ENCODE measurements at regions not wholly inside any gene's neighbourhood (a gene's known extent, or its start where the extent isn't known, plus 50 kb on each side); places are given as distances from the start of the nearest gene placed in this dataset.

- Histone ChIP-seq H3K27me3 (ENCODE audit: control insufficient read depth, insufficient read depth, low read length) (no peaks in the 10 kb centered on the region), H3K36me3 (ENCODE audit: control insufficient read depth, insufficient read depth, low read length) (no peaks in the 10 kb centered on the region), H3K4me3 (ENCODE audit: low read depth, low read length) (no peak overlapping the region), H3K9me3 (ENCODE audit: control insufficient read depth, insufficient read depth, low read length) (no peaks in the 10 kb centered on the region), H3K9ac (ENCODE audit: low read depth, low read length) (no peak overlapping the region), H3K27ac (ENCODE audit: low read depth, low read length) (no peak overlapping the region), H3K4me1 (ENCODE audit: control insufficient read depth, insufficient read depth, low read length) (no peaks in the 10 kb centered on the region)
Observed at GRCh38 chr7:53387515-53387914, 352.1 kb downstream of the POM121L12 start.

- Histone ChIP-seq H3K27ac (ENCODE audit: low read depth, low read length) (no peak overlapping the region), H3K4me3 (ENCODE audit: low read depth, low read length) (no peak overlapping the region), H3K9ac (ENCODE audit: low read depth, low read length) (no peak overlapping the region), H3K36me3 (ENCODE audit: control insufficient read depth, insufficient read depth, low read length) (no peaks in the 10 kb centered on the region), H3K9me3 (ENCODE audit: control insufficient read depth, insufficient read depth, low read length) (no peaks in the 10 kb centered on the region), H3K27me3 (ENCODE audit: control insufficient read depth, insufficient read depth, low read length) (no peaks in the 10 kb centered on the region), H3K4me1 (ENCODE audit: control insufficient read depth, insufficient read depth, low read length) (no peaks in the 10 kb centered on the region)
Observed at GRCh38 chr7:53397911-53398310, 362.5 kb downstream of the POM121L12 start.

GRCh38 chr7:53398566-53398965 is 363.1 kb downstream of the POM121L12 start:
- Histone ChIP-seq H3K4me1 (ENCODE audit: control insufficient read depth, insufficient read depth, low read length) (no peaks in the 10 kb centered on the region), H3K9me3 (ENCODE audit: control insufficient read depth, insufficient read depth, low read length) (no peaks in the 10 kb centered on the region), H3K36me3 (ENCODE audit: control insufficient read depth, insufficient read depth, low read length) (no peaks in the 10 kb centered on the region), H3K4me3 (ENCODE audit: low read depth, low read length) (no peak overlapping the region), H3K9ac (ENCODE audit: low read depth, low read length) (no peak overlapping the region), H3K27ac (ENCODE audit: low read depth, low read length) (no peak overlapping the region), H3K27me3 (ENCODE audit: control insufficient read depth, insufficient read depth, low read length) (no peaks in the 10 kb centered on the region)

GRCh38 chr7:53413021-53413420 is 377.6 kb downstream of the POM121L12 start:
- Histone ChIP-seq H3K27ac (ENCODE audit: low read depth, low read length) (no peak overlapping the region), H3K9ac (ENCODE audit: low read depth, low read length) (no peak overlapping the region), H3K4me3 (ENCODE audit: low read depth, low read length) (no peak overlapping the region), H3K36me3 (ENCODE audit: control insufficient read depth, insufficient read depth, low read length) (no peaks in the 10 kb centered on the region), H3K4me1 (ENCODE audit: control insufficient read depth, insufficient read depth, low read length) (no peaks in the 10 kb centered on the region), H3K9me3 (ENCODE audit: control insufficient read depth, insufficient read depth, low read length) (no peaks in the 10 kb centered on the region), H3K27me3 (ENCODE audit: control insufficient read depth, insufficient read depth, low read length) (no peaks in the 10 kb centered on the region)

- no peak overlapping the region for H3K4me3 ChIP-seq (ENCODE audit: low read depth, low read length)
- H3K36me3 ChIP-seq (ENCODE audit: control insufficient read depth, insufficient read depth, low read length) = no peaks in the 10 kb centered on the region
- H3K27ac ChIP-seq (ENCODE audit: low read depth, low read length) = no peak overlapping the region
- no peaks in the 10 kb centered on the region for H3K4me1 ChIP-seq (ENCODE audit: control insufficient read depth, insufficient read depth, low read length)
- no peak overlapping the region for H3K9ac ChIP-seq (ENCODE audit: low read depth, low read length)
- H3K9me3 ChIP-seq (ENCODE audit: control insufficient read depth, insufficient read depth, low read length) = no peaks in the 10 kb centered on the region
- no peaks in the 10 kb centered on the region for H3K27me3 ChIP-seq (ENCODE audit: control insufficient read depth, insufficient read depth, low read length)
Observed at GRCh38 chr7:53415816-53416215, 380.4 kb downstream of the POM121L12 start.

GRCh38 chr7:53418834-53419482 is 383.5 kb downstream of the POM121L12 start:
- H3K4me1 ChIP-seq (ENCODE audit: control insufficient read depth, insufficient read depth, low read length) = no peaks in the 10 kb centered on the region
- no peaks in the 10 kb centered on the region for H3K36me3 ChIP-seq (ENCODE audit: control insufficient read depth, insufficient read depth, low read length)
- no peak overlapping the region for H3K4me3 ChIP-seq (ENCODE audit: low read depth, low read length)
- H3K9ac ChIP-seq (ENCODE audit: low read depth, low read length) = no peak overlapping the region
- H3K9me3 ChIP-seq (ENCODE audit: control insufficient read depth, insufficient read depth, low read length) = no peaks in the 10 kb centered on the region
- no peaks in the 10 kb centered on the region for H3K27me3 ChIP-seq (ENCODE audit: control insufficient read depth, insufficient read depth, low read length)
- no peak overlapping the region for H3K27ac ChIP-seq (ENCODE audit: low read depth, low read length)

GRCh38 chr7:53420550-53420949 is 385.1 kb downstream of the POM121L12 start:
- no peak overlapping the region for H3K27ac ChIP-seq (ENCODE audit: low read depth, low read length)
- no peaks in the 10 kb centered on the region for H3K4me1 ChIP-seq (ENCODE audit: control insufficient read depth, insufficient read depth, low read length)
- no peak overlapping the region for H3K9ac ChIP-seq (ENCODE audit: low read depth, low read length)
- H3K36me3 ChIP-seq (ENCODE audit: control insufficient read depth, insufficient read depth, low read length) = no peaks in the 10 kb centered on the region
- H3K9me3 ChIP-seq (ENCODE audit: control insufficient read depth, insufficient read depth, low read length) = no peaks in the 10 kb centered on the region
- H3K27me3 ChIP-seq (ENCODE audit: control insufficient read depth, insufficient read depth, low read length) = no peaks in the 10 kb centered on the region
- no peak overlapping the region for H3K4me3 ChIP-seq (ENCODE audit: low read depth, low read length)

- no peak overlapping the region for H3K4me3 ChIP-seq (ENCODE audit: low read depth, low read length)
- no peaks in the 10 kb centered on the region for H3K27me3 ChIP-seq (ENCODE audit: control insufficient read depth, insufficient read depth, low read length)
- no peak overlapping the region for H3K9ac ChIP-seq (ENCODE audit: low read depth, low read length)
- no peaks in the 10 kb centered on the region for H3K36me3 ChIP-seq (ENCODE audit: control insufficient read depth, insufficient read depth, low read length)
- no peak overlapping the region for H3K27ac ChIP-seq (ENCODE audit: low read depth, low read length)
- H3K4me1 ChIP-seq (ENCODE audit: control insufficient read depth, insufficient read depth, low read length) = no peaks in the 10 kb centered on the region
- no peaks in the 10 kb centered on the region for H3K9me3 ChIP-seq (ENCODE audit: control insufficient read depth, insufficient read depth, low read length)
Observed at GRCh38 chr7:53422291-53422690, 386.9 kb downstream of the POM121L12 start.

GRCh38 chr7:53426145-53426750 is 390.8 kb downstream of the POM121L12 start:
- H3K36me3 ChIP-seq (ENCODE audit: control insufficient read depth, insufficient read depth, low read length) = no peaks in the 10 kb centered on the region
- H3K27me3 ChIP-seq (ENCODE audit: control insufficient read depth, insufficient read depth, low read length) = no peaks in the 10 kb centered on the region
- H3K9me3 ChIP-seq (ENCODE audit: control insufficient read depth, insufficient read depth, low read length) = no peaks in the 10 kb centered on the region
- no peak overlapping the region for H3K27ac ChIP-seq (ENCODE audit: low read depth, low read length)
- H3K9ac ChIP-seq (ENCODE audit: low read depth, low read length) = no peak overlapping the region
- no peak overlapping the region for H3K4me3 ChIP-seq (ENCODE audit: low read depth, low read length)
- no peaks in the 10 kb centered on the region for H3K4me1 ChIP-seq (ENCODE audit: control insufficient read depth, insufficient read depth, low read length)

GRCh38 chr7:53428045-53428444 is 392.6 kb downstream of the POM121L12 start:
- no peaks in the 10 kb centered on the region for H3K4me1 ChIP-seq (ENCODE audit: control insufficient read depth, insufficient read depth, low read length)
- no peak overlapping the region for H3K4me3 ChIP-seq (ENCODE audit: low read depth, low read length)
- no peak overlapping the region for H3K27ac ChIP-seq (ENCODE audit: low read depth, low read length)
- no peaks in the 10 kb centered on the region for H3K9me3 ChIP-seq (ENCODE audit: control insufficient read depth, insufficient read depth, low read length)
- H3K27me3 ChIP-seq (ENCODE audit: control insufficient read depth, insufficient read depth, low read length) = no peaks in the 10 kb centered on the region
- H3K9ac ChIP-seq (ENCODE audit: low read depth, low read length) = no peak overlapping the region
- H3K36me3 ChIP-seq (ENCODE audit: control insufficient read depth, insufficient read depth, low read length) = no peaks in the 10 kb centered on the region

GRCh38 chr7:53431901-53432300 is 396.5 kb downstream of the POM121L12 start:
- H3K4me3 ChIP-seq (ENCODE audit: low read depth, low read length) = no peak overlapping the region
- H3K9ac ChIP-seq (ENCODE audit: low read depth, low read length) = no peak overlapping the region
- H3K36me3 ChIP-seq (ENCODE audit: control insufficient read depth, insufficient read depth, low read length) = no peaks in the 10 kb centered on the region
- H3K27ac ChIP-seq (ENCODE audit: low read depth, low read length) = no peak overlapping the region
- no peaks in the 10 kb centered on the region for H3K9me3 ChIP-seq (ENCODE audit: control insufficient read depth, insufficient read depth, low read length)
- H3K27me3 ChIP-seq (ENCODE audit: control insufficient read depth, insufficient read depth, low read length) = no peaks in the 10 kb centered on the region
- no peaks in the 10 kb centered on the region for H3K4me1 ChIP-seq (ENCODE audit: control insufficient read depth, insufficient read depth, low read length)
